ENCODE measurements at regions not wholly inside any gene's neighbourhood (a gene's known extent, or its start where the extent isn't known, plus 50 kb on each side); places are given as distances from the start of the nearest gene placed in this dataset.

DNA sequence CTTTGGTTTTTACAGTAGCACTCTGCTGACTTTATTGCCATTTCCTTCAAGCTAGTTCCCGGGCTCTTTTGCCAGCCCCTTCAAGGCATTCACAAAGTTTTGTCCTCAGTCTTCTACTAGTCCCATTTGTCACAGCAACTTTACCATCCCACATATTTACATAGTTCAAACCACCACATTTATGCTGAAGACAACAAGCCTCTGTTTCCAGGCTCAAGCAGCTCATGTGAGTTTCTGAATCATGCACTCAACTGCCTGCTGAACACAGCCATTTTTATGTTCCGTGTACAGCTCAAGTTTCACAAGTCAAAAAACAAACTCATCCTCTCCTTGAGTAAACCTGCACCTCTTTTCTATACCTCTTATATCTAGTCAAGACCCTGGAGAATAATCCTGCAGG is 977.0 kb upstream of the SLC10A2 start:
- DNase-seq, result no peak

DNA sequence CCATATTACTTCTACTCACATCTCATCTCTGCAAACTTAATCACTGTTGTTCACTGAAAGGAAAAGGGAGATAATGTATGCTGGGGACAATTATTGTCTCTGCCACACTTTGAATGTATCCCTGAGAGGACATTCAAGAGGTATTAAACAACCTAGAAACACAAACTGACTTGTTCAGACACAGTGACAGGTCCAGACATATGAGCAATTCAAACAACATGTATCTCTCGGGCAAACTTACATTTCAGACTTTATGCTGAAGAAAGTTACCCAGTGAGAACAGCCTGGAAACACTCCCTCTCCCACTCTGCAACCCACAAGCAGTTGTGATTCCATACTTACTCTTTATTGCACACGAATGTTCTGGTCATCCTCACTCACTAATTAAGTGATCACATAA is 968.7 kb upstream of the SLC10A2 start:
- DNase-seq, result no peak

GRCh38 chr13:104025303-104025702 is 959.1 kb upstream of the SLC10A2 start:
- no peak for DNase-seq

DNA sequence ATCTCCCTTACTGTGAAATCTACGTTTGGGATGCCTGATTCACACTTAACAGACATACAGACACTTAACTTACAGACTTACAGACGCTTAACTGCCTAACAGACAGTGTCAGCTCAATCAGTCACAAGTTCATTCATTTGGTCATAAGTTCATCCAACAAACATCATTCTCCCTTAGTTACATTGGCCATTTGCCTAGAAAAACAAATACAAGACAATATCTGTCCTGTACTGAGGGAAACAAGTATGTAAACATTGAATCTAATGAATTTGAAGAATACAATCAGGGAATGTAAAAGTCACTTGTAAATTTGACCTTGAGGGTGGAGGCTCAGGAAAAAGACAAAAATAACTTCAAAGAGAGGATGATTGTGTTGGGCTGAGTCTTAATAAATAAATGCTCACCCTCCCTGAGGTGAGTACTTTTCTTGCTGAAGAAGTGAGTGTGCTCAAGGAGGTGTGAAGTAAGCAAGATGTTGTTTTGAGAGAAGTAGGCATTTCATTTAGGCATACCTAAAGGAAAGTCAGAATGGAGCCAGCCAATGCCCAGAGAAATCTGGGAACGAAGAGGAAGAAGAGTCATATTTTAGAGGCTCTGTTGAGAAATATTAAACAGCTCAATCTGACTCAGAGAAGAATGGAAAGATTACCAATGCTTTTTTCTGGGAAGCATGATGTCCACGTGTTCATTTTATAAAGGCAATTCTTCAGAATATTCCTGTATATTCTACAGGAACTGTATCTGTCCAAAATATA is 958.4 kb upstream of the SLC10A2 start:
- DNase-seq, result no peak

- no peak for DNase-seq
Observed at GRCh38 chr13:104021806-104022397, 955.7 kb upstream of the SLC10A2 start.

DNA sequence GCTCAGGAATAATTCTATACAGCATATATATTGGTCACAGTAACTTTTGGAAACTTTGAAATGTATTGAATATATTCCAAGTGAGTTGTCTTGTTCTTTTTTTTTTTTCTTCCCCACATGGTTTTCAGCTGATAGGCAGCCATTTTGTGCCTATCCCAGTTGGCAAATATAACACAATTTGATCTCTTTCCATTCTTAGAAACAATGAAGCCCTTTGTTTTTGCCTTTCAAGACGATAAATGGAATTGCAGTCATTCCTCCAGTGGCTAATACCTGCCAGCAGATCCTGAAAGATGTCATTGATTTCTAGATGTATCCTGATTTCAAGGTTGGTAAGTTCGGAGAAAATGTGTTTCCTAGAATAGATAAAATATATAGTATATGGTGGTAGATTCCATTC is 951.1 kb upstream of the SLC10A2 start:
- DNase-seq, result no peak

DNA sequence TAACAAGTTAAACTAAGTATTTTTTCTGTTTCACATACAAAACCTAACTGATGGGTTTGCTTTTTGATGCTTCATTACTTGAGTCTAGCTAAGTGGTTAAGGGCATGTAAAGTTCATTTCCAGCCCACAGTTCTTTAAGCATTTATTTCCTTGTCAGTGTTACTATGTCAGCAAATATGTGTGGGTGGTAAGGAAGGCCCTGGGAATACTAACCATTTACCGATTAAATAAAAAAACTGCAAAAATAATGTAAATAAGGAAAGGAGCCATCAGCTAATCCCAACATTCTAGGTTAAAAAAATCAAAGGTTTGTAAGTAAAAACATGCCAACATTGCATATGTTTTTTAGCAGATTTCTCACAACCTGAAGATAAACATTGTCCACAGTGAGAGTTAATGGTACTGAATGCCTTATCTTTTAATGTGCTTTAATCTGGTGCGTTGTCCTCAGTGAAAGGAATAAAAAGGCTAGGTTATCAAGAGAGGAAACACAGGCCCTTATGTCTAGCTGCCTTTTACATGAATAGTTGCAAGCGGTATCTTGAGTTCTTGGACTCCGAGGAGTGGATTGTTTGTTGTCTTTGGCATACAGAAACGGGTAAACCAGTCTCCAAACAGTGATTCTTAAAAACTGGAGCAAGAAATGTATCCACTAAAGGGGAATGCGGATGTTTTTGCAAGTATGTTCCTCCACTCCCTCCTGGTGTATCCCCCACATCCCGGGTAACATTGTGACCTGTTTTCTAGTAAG is 949.6 kb upstream of the SLC10A2 start:
- no peak for DNase-seq

DNA sequence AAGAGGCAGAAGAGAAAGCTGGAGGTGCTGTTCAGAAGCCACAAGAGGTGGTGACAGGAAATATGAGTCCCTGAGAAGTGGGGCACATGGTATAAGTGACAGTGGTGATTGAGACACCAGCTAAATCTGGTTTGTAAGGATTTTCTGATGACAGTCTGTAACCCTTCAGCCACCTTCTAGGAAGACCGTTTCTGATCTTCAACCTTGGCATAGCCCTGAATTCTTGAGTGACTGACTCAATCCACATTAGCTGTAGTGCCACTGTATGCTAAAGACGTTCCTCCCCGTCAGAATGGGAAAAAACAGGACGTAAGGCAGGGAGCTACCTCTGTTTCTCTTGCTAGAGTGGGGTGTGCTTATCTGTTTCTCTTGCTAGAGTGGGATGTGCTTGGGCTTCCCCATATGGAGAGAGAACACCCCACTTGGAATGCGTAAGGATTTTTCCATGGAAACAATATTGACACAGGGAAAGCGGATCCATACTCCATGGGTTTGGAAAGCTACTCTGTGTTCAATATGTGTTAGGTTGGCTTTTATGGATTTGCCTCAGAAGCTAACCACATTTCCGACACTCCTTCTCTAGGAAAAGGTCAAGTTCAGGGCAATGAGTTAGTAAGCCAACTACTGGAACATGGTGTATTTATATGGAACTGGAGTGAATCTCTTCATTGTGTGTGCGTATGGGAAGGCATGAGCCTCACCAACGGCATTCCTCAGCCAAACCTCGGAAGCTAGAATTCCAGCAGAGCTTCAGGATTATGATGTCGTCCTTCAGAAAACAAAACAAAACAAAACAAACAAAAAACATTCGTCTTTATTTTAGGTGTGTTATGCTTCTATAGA is 948.8 kb upstream of the SLC10A2 start:
- DNase-seq, result no peak

DNA sequence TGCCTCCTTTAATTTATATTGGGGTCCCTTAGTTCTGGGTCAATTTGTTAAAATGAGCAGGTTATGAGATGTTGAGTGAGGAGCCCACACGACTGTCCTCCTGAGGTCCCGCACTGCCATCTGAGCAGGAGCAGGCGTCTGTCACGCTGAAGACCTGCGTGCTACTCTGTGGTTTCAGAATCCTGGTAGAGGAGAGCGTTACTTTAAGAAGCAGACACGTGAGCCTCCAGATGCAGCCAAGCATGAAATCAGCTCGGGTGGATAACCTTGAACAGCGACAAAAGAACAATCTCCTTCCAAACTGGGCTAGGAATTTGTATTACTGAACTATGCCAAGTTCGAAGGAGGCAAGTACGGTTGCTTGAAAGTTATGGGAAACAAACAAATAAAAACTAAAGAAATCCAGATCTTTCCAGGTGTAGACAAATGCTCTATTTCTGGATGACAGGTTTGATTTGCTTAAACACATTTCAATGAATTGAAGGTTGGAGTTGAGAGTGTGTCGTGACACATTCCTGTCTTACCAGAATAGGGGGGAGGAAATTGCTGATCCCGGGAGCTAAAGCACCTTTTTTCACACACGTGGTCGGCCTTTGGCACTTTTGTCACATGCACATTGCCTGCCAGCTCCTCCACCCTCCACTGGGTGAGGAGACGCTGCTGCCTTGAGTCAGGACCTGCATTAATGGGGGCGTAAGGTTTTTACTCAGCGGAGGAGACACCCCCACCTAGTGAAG is 945.5 kb upstream of the SLC10A2 start:
- DNase-seq, result peak; percentile 9

- DNase-seq, result no peak
Observed at GRCh38 chr13:104008541-104009435, 942.6 kb upstream of the SLC10A2 start.

DNA sequence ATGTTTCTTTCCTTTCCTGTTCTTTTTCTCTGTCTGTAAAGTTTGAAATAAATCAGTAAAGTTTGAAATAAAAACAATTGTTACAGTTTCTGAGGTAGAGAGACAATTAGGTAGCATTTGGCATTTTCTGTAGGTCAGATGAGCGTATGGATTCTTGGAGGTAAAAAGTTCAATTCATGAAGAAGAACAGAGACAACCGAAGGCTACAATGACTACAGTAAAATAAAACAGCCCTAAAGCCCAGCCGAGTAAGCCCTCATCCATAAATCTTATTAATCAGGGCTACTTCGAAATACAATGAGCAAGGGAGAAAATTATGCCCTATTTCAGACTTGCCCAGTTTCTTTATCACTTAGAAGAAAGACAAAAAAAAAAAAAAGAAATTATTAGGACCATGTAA is 941.9 kb upstream of the SLC10A2 start:
- DNase-seq, result no peak

DNA sequence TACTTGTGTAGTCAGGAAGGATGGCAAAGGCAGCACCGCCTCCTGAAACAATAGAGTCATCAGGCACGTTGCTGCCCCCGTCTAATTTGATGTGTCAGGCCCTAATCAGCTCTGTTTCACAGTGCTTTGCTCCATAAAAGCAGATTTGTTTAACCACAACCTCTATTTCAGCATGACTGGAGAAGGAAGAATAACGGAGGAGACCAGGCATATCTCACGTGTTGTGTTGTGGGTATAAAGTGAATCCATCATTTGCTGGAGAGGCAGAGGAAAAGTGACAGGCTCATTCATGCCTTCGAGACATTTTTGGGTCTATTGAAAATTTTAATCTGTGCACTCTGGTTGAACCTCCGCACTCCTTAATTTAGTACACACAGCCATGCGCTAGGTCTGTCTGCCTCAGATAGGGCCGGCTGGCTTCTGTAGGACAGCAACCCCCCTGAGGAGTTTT is 940.4 kb upstream of the SLC10A2 start:
- DNase-seq, result no peak

DNA sequence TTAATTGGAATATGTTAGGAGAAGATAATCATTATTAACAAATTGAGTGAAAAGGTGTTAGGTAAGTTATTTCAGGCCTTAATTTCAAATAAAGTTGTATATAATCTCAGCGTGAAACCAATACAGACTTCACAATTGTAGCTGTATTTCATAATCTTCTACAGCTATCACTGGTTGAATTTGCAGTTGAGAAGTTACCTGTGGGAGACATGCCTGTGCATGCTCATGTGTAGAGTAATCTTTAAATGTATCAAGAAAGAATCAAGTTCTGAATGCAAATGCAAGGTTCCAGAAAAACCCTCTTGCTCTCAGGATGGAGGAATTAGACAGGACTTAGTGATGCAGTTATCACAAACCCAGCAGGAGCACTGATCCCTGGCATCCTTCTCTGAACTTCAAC is 938.4 kb upstream of the SLC10A2 start:
- DNase-seq, result no peak

DNA sequence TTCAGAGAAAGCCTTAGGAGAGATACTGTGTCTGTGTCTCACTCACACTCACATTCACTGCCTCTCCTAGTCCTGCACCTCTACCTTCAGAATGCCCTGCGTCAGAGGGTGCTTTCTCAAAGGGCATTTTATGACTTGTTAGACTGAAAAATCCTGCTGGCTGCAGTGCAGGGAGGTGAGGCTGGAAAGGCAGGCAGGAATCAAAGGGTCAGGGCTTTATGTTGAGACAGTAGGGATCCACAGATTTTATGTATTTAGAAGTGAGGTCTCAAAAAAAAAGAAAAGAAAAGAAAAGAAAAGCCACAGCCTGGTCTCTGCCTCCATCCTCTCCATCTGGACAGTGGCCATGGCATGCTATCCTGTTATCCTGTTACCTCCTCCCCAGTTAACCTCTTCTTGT is 936.0 kb upstream of the SLC10A2 start:
- DNase-seq, result no peak

DNA sequence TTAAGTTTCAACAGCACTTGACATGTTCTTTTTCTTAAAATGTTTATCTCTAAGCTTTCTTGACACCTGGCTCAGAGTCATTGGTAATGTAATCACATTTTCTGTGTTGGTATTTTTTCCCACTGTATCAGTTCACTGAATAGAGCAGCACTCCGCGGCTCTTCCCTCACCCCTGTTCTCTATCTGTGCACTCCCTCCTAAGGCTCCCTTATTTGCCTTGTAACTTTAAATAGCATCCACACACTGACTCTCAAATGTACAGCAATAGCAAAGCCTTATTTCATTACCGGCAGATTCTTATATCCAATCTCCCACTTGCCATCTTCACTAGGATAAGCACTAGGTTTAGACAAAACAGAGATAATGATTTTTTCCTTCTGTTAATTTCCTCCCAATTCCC is 935.5 kb upstream of the SLC10A2 start:
- no peak for DNase-seq

DNA sequence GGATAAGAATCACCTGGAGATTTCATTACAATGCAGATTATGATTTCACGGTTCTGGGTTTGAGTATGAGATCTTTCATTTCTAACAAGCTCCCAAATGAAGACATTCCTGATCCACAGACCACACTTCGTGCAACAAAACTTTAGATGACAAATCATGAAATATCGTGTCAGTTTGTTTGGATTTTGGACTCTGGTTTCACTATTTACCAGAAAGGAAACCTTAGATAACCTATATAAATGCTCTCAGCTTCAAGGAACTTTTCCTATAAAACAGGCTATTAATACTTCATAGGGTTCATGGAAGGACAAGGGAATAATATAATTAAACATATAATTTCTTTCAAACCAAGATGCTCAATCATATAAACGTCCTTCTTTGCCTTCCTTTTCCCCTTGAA is 930.5 kb upstream of the SLC10A2 start:
- DNase-seq, result no peak

- DNase-seq, result no peak
Observed at GRCh38 chr13:103983948-103984347, 917.7 kb upstream of the SLC10A2 start.

GRCh38 chr13:103976371-103976770 is 910.2 kb upstream of the SLC10A2 start:
- DNase-seq, result no peak

DNA sequence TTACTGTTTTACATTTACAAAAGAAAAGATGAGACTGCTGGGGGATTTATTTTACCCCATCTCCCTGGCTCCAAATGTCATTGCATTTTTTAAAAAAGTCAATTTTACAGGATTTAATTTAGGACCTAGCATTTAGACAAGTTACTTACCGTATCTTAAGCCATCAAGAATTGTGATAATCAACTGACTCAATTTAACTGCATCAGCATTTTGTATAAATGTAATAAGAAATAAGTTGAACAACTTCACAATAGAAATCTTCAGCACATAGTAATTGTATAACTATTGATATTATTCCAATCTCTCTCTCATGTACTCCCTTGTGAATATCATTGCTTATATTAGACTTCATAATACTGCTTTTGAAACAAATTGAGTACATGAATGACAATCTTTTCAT is 907.5 kb upstream of the SLC10A2 start:
- no peak for DNase-seq

GRCh38 chr13:103969520-103970050 is 903.4 kb upstream of the SLC10A2 start:
- DNase-seq, result no peak
